Stomach (tissue), 8 donors: ENCODE measurements at regions not wholly inside any gene's neighbourhood (a gene's known extent, or its start where the extent isn't known, plus 50 kb on each side); places are given as distances from the start of the nearest gene placed in this dataset.

Source experiments
- DNase-seq, 2 donors: peaks; one replicate each; pipeline versions ENCODE4 v3.0.0 to v3.0.0-alpha.2; 2013 to 2019
- H3K27ac ChIP-seq, 5 donors: fragments of 200-600 bp in 4 of 5; sonication (generic) in 4 of 5; one replicate each; pipeline ENCODE4 v1.5.1; 2013 to 2019; ENCODE audit warnings: mild to moderate bottlenecking in 1 of 5, moderate library complexity in 1 of 5
- H3K27me3 ChIP-seq, 3 donors: fragments of 200-600 bp; sonication (generic); one replicate each; pipeline ENCODE4 v1.5.1; 2017 to 2019; ENCODE audit warnings: mixed run types in 1 of 3
- H3K36me3 ChIP-seq, 4 donors: fragments of 200-600 bp; sonication (generic); 1 replicate in 3 of 4; 2 replicates in 1 of 4; pipeline ENCODE4 v1.5.1; 2016 to 2019
- H3K4me1 ChIP-seq, 4 donors: fragments of 200-600 bp; sonication (generic); one replicate each; pipeline ENCODE4 v1.5.1; 2016 to 2019
- H3K4me3 ChIP-seq, 4 donors: fragments of 200-600 bp; sonication (generic) in 3 of 4; one replicate each; pipeline ENCODE4 v1.5.1; 2016 to 2019; ENCODE audit warnings: mild to moderate bottlenecking in 1 of 4
- H3K9me3 ChIP-seq, 4 donors: fragments of 200-600 bp; sonication (generic); one replicate each; pipeline ENCODE4 v1.5.1; 2016 to 2019
- EP300 ChIP-seq: sonication (generic); formaldehyde crosslinking; IDR thresholded peaks from one replicate; pipeline ENCODE4 v1.6.1; 2017; ENCODE audit warnings: antibody characterized with exemption
- POLR2A ChIP-seq, 4 donors: fragments of 450-650 bp; IDR thresholded peaks; one replicate each; pipeline ENCODE4 v1.6.1; 2016; ENCODE audit warnings: antibody characterized with exemption in 4 of 4, control low read depth in 2 of 4, mild to moderate bottlenecking in 1 of 4, moderate library complexity in 1 of 4
- POLR2AphosphoS5 ChIP-seq, 3 donors: sonication (generic); formaldehyde crosslinking; IDR thresholded peaks; one replicate each; pipeline ENCODE4 v1.6.1; 2016; ENCODE audit warnings: antibody characterized with exemption in 3 of 3
- WGBS, 5 donors: extraction: QIAGEN DNeasy Blood & Tissue Kit in 3 of 5; methylation state at CpG; one replicate each; pipeline versions ENCODE4 v1.1.5 to v1.1.7; 2013 to 2018; 5-methylcytosine and 5-hydroxymethylcytosine counted together
- intact Hi-C: fragments of 100-400 bp; cut with DNase I; formaldehyde crosslinking; loops from one replicate; pipeline ENCODE4 v1.15.1; 2023; ENCODE audit warnings: low total_unique reads
- TF ChIP-seq, protein P1 (sequence below), 7 experiments: fragments of 450-650 bp in 4 of 7; fragments of 200-600 bp in 3 of 7; sonication (generic) in 3 of 7; IDR thresholded peaks; one replicate each; pipeline ENCODE4 v1.5.1; 2016 to 2019; ENCODE audit warnings: antibody characterized with exemption in 7 of 7, control low read depth in 2 of 7, mild to moderate bottlenecking in 1 of 7
- donor health status: healthy with polysubstance abuse.
- donor health status: Bipolar disorder and iron deficiency.
- donor health status: healthy.

DNA sequence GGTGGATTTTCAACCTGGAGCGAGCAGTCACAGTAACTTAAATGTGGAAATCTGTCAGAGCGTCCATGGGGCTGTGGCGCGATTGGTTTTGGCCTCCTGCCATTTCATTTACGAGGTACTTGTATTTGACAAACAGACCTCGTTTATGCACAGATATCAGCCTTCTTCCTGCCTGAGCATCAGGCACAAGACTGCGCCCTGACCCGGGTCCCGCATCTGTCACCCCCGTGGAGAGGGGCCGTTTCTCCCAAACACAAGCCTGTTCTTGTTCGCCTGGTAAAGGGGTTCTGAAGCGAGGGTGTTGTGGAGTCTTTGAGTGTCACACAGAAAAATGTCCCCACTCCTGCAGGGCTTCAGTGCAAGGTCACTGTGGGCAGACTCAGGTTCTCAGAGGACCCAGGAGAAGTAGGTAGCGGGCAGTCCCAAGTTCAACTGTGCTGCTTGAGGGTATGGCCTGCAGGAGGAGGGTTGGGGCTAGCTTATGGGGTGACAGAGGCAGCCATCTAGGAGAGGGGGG is 202.3 kb downstream of the URI1 start:
- Histone ChIP-seq H3K4me3 (no peak overlapping the region), H3K27ac (no peak overlapping the region), H3K27me3 (peaks cover 0 to 30% (median 0%) of the 10 kb centered on the region in 3 donors), H3K9me3 (no peaks in the 10 kb centered on the region), H3K36me3 (no peaks in the 10 kb centered on the region), H3K4me1 (no peaks in the 10 kb centered on the region)
- 70 to 79% (median 75%) methylated on average over 13 to 14 of the region's 14 CpGs for WGBS, 5 donors
- DNase-seq = no peak
- intact Hi-C loops = no loop called here
- TF ChIP-seq POLR2A (IDR thresholded peaks at IDR 0.05) = no peak
- TF ChIP-seq, protein P1, sequence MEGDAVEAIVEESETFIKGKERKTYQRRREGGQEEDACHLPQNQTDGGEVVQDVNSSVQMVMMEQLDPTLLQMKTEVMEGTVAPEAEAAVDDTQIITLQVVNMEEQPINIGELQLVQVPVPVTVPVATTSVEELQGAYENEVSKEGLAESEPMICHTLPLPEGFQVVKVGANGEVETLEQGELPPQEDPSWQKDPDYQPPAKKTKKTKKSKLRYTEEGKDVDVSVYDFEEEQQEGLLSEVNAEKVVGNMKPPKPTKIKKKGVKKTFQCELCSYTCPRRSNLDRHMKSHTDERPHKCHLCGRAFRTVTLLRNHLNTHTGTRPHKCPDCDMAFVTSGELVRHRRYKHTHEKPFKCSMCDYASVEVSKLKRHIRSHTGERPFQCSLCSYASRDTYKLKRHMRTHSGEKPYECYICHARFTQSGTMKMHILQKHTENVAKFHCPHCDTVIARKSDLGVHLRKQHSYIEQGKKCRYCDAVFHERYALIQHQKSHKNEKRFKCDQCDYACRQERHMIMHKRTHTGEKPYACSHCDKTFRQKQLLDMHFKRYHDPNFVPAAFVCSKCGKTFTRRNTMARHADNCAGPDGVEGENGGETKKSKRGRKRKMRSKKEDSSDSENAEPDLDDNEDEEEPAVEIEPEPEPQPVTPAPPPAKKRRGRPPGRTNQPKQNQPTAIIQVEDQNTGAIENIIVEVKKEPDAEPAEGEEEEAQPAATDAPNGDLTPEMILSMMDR (IDR thresholded peaks at IDR 0.05) = no peak
- TF ChIP-seq EP300 = no peak
- TF ChIP-seq POLR2AphosphoS5 (IDR thresholded peaks at IDR 0.05) = no peak

DNA sequence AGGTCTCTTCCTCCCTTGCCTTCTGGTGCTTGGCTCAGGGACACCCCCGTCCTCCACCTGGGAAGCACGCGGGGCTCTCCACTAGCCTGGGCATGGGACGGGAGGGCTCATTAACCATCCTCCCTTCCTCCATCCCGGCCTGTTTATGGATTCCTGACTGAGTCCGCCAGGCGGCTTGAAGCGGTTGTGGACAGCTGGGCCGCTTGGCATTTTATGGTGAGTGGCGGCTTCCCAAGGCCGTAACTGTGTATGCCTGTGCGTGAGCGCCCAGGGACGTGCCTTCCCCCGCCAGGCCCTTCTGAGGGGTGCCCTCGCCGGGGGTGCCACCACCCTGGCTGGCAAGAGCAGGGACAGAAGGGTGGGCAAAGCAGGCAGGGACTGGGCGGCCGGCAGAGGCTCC is 202.8 kb downstream of the URI1 start:
- H3K36me3 ChIP-seq = no peaks in the 10 kb centered on the region
- H3K9me3 ChIP-seq = no peaks in the 10 kb centered on the region
- H3K27me3 ChIP-seq = peaks cover 0 to 35% (median 0%) of the 10 kb centered on the region in 3 donors
- WGBS, 5 donors = 84 to 90% (median 88%) methylated on average over 18 to 19 of the region's 19 CpGs
- H3K27ac ChIP-seq = no peak overlapping the region
- H3K4me1 ChIP-seq = no peaks in the 10 kb centered on the region
- intact Hi-C loops = no loop called here
- H3K4me3 ChIP-seq = no peak overlapping the region
- DNase-seq = no peak
- TF ChIP-seq POLR2AphosphoS5 (IDR thresholded peaks at IDR 0.05) (no peak), EP300 (no peak), POLR2A (IDR thresholded peaks at IDR 0.05) (no peak)
- TF ChIP-seq, protein P1 (IDR thresholded peaks at IDR 0.05) = no peak

- 74 to 89% (median 85%) methylated on average over 8 of the region's 8 CpGs for WGBS, 5 donors
- Histone ChIP-seq H3K9me3 (no peaks in the 10 kb centered on the region), H3K36me3 (no peaks in the 10 kb centered on the region), H3K27ac (no peak overlapping the region), H3K27me3 (peaks cover 0 to 40% (median 0%) of the 10 kb centered on the region in 3 donors), H3K4me3 (no peak overlapping the region), H3K4me1 (no peaks in the 10 kb centered on the region)
- DNase-seq = no peak
- intact Hi-C loops = no loop called here
- no peak for TF ChIP-seq POLR2A (IDR thresholded peaks at IDR 0.05)
Observed at GRCh38 chr19:30145467-30145866, 203.4 kb downstream of the URI1 start.

GRCh38 chr19:30146346-30146745 is 204.3 kb downstream of the URI1 start:
- Histone ChIP-seq H3K27me3 (peaks cover 0 to 46% (median 0%) of the 10 kb centered on the region in 3 donors), H3K9me3 (no peaks in the 10 kb centered on the region), H3K27ac (no peak overlapping the region), H3K4me3 (no peak overlapping the region), H3K4me1 (no peaks in the 10 kb centered on the region), H3K36me3 (no peaks in the 10 kb centered on the region)
- no peak for DNase-seq
- 77 to 92% (median 82%) methylated on average over 14 of the region's 14 CpGs for WGBS, 5 donors
- TF ChIP-seq EP300 (no peak), POLR2AphosphoS5 (IDR thresholded peaks at IDR 0.05) (no peak), POLR2A (IDR thresholded peaks at IDR 0.05) (no peak)
- intact Hi-C loops = no loop called here

- H3K36me3 ChIP-seq = no peaks in the 10 kb centered on the region
- H3K4me1 ChIP-seq = no peaks in the 10 kb centered on the region
- no peaks in the 10 kb centered on the region for H3K9me3 ChIP-seq
- TF ChIP-seq POLR2AphosphoS5 (IDR thresholded peaks at IDR 0.05) = no peak
- 65 to 78% (median 71%) methylated on average over 12 to 13 of the region's 13 CpGs for WGBS, 5 donors
- no peak overlapping the region for H3K27ac ChIP-seq
- H3K27me3 ChIP-seq = peaks cover 0 to 62% (median 0%) of the 10 kb centered on the region in 3 donors
- no peak overlapping the region for H3K4me3 ChIP-seq
- intact Hi-C loops = no loop called here
- no peak for DNase-seq
Observed at GRCh38 chr19:30148039-30148790, 206.2 kb downstream of the URI1 start.

GRCh38 chr19:30148803-30149202 is 206.8 kb downstream of the URI1 start:
- H3K27me3 ChIP-seq = peaks cover 0 to 64% (median 0%) of the 10 kb centered on the region in 3 donors
- no peak for DNase-seq
- H3K4me3 ChIP-seq = no peak overlapping the region
- H3K9me3 ChIP-seq = no peaks in the 10 kb centered on the region
- no peaks in the 10 kb centered on the region for H3K36me3 ChIP-seq
- H3K4me1 ChIP-seq = no peaks in the 10 kb centered on the region
- 73 to 89% (median 78%) methylated on average over 5 to 8 of the region's 8 CpGs for WGBS, 5 donors
- H3K27ac ChIP-seq = no peak overlapping the region
- intact Hi-C loops = no loop called here
- TF ChIP-seq, protein P1 (IDR thresholded peaks at IDR 0.05) = no peak
- no peak for TF ChIP-seq EP300
- TF ChIP-seq POLR2AphosphoS5 (IDR thresholded peaks at IDR 0.05) = no peak
- no peak for TF ChIP-seq POLR2A (IDR thresholded peaks at IDR 0.05)
